GM21723 (cell line): ENCODE measurements at regions not wholly inside any gene's neighbourhood (a gene's known extent, or its start where the extent isn't known, plus 50 kb on each side); places are given as distances from the start of the nearest gene placed in this dataset.
A peak's percentile ranks its signal among the peaks of the same experiment; 100 is the strongest.
"Not testable (repeated sequence)": the region's sequence is repeated elsewhere in the genome, so short reads cannot be mapped to it uniquely, and the experiment has no call there.

Experiments used
- ATAC-seq: cut with Tn5 transposase; IDR thresholded peaks from one replicate; pipeline ENCODE4 v1.9.1; 2021; ENCODE audit warnings: mild to moderate bottlenecking, moderate library complexity; ENCODE audit not compliant: unreplicated experiment

- peak; percentile 62 for ATAC-seq
Measured at GRCh38 chr3:30319713-30320112, 286.7 kb upstream of the TGFBR2 start.

DNA sequence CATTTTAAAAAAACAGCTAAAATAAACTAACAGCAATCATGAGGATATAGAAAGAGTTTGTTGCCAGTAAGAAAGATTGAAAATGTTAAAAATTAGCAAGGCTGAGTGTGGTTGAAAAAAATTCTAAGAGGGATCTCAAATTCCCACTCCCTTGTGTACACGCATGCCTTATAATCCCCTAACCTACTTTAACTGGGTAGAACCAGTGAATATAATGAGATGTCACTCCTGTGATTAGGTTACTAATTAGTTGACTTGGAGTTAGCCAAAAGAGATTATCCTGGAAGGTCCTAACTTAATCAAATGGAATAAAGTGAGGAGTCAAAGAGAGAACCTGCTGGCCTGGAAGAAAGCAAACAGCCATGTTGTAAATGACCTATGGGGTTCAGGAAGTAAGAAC, 286.0 kb upstream of the TGFBR2 start:
- no peak for ATAC-seq

DNA sequence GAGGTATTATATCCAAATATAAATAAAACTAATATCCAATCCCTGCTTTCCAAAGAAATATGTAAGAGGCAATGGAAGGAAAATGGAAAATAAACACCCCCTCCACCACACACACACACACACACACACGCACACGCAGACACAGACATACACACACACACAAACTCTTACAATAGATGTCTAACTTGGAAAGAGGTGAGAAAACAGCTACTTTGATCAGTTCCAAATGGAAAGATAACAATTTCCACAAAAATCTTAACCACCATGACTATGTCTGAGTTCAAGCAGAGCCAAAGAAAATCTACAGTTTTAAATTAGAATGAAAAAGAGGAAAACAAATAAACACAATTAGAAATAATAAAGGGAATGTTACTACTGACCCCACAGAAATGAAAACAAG, 285.3 kb upstream of the TGFBR2 start:
- no peak for ATAC-seq

DNA sequence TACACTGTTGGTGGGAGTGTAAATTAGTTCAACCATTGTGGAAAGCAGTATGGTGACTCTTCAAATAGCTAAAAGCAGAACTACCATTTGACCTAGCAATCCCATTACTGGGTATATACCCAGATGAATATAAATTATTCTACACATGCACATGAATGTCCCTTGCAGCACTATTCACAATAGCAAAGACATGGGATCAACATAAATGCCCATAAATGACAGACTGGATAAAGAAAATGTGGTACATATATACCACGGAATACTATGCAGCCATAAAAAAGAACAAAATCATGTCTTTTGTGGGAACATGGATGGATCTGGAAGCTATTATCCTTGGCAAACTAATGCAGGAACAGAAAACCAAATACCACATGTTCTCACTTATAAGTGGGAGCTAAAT, 282.8 kb upstream of the TGFBR2 start:
- not testable (repeated sequence) for ATAC-seq

GRCh38 chr3:30324587-30324986, 281.8 kb upstream of the TGFBR2 start:
- no peak for ATAC-seq

DNA sequence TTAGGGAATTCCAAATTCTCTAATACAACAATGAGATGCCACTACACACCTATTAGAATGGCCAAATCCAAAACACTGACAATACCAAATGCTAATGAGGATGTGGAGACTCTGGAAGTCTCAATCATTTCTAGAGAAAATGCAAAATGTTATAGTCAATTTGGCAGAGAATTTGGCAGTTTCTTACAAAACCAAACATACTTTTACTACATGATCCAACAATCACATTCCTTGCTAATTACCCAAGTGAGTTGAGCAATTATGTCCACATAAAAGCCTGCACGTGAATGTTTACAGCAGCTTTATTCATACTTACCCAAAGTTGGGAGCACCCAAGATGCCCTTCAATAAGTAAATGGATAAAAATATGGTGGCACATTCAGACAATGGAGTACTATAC, 278.4 kb upstream of the TGFBR2 start:
- not testable (repeated sequence) for ATAC-seq

GRCh38 chr3:30328935-30329334, 277.5 kb upstream of the TGFBR2 start:
- not testable (repeated sequence) for ATAC-seq

DNA sequence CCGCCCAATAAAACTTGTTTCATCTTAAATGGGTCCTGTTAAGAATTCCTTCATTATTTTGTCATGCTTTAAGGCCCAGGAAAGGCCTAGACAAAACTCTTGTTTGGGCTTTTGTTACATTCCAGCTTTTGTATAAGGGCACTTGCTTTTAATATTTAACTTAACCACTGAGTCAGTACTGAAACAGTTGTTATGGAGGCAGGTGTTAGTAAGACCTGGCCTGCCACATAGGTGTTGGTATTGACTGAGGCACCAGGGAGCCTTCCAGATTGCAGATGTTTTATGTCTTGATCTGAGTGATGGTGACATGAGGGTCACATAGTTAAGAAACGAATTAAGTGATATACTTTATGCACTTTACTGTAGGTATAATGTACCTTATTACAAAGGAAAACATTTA, 274.9 kb upstream of the TGFBR2 start:
- ATAC-seq: no peak

- ATAC-seq: no peak
Measured at GRCh38 chr3:30332196-30333021, 274.0 kb upstream of the TGFBR2 start.

GRCh38 chr3:30333143-30333542, 273.3 kb upstream of the TGFBR2 start:
- ATAC-seq: no peak

- no peak for ATAC-seq
Measured at GRCh38 chr3:30333903-30334302, 272.5 kb upstream of the TGFBR2 start.

GRCh38 chr3:30340500-30340899, 265.9 kb upstream of the TGFBR2 start:
- no peak for ATAC-seq

DNA sequence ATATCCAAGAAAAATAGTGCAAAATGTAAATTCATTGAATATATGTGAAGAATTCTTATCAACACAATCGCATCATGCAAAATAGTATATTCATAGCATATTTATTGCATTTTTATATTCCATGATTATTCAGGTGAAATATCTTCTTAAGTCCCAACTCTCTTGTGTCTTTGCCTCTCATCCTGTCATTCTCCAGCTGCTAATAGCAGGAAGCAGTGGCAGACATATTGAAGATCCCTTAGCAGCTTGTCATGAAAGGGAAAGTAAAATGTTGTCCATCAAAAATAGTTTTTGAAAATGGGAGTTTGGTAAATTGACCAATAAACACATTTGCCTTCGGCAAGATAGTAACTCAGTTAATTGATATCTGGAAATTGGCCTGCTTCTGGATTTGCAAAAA, 265.3 kb upstream of the TGFBR2 start:
- ATAC-seq: no peak

DNA sequence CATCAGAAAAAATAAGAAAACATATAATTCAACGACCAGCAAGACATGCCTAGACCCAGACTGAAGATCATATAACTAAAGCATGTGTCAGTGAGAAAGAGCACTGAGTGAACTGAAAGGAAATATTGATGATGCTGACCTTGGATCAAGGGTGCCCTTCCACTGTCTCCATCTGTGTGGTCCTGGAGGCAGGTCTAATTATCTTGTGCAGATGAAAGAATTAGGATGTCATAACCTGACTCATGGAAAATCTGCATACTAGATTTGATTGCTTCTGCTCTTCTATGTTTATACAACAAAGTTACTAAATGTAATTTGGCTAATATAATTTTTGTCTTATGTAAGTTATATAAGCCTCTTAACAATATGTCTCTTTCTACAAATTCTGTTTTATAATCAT, 264.6 kb upstream of the TGFBR2 start:
- ATAC-seq: no peak

GRCh38 chr3:30342318-30343060, 263.9 kb upstream of the TGFBR2 start:
- no peak for ATAC-seq

GRCh38 chr3:30343067-30343831, 263.2 kb upstream of the TGFBR2 start:
- no peak for ATAC-seq

GRCh38 chr3:30343861-30344260, 262.5 kb upstream of the TGFBR2 start:
- no peak for ATAC-seq

DNA sequence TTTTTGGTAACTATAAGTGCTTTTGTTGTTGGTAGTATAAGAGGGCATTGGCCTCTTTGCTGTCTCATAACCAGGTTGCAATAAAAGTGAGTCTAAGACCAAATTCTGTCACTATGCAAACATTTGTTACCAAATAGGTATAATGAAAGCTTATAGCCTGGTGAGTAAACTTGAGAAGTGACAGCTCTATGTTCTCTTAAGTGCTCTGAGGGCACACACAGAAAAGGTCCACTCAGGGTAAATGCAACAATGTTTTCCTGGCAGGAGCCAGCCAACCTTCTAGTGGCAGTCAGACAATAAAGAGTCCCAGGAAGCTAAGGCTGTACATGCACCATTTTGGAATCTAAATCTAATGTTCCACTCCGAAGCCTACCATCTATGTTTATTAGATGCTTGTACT, 262.1 kb upstream of the TGFBR2 start:
- no peak for ATAC-seq

GRCh38 chr3:30346933-30347320, 259.5 kb upstream of the TGFBR2 start:
- no peak for ATAC-seq

GRCh38 chr3:30347679-30348216, 258.7 kb upstream of the TGFBR2 start:
- peak; percentile 79 for ATAC-seq

GRCh38 chr3:30349507-30349906, 256.9 kb upstream of the TGFBR2 start:
- no peak for ATAC-seq
